ENCODE measurements at regions not wholly inside any gene's neighbourhood (a gene's known extent, or its start where the extent isn't known, plus 50 kb on each side); places are given as distances from the start of the nearest gene placed in this dataset.

GRCh38 chr11:11056749-11057471, 199.1 kb upstream of the ZBED5 start:
- Histone ChIP-seq H3K4me1 (ENCODE audit: control insufficient read depth in 5 of 5, insufficient read depth in 5 of 5, low read length in 5 of 5) (no peaks in the 10 kb centered on the region), H3K36me3 (ENCODE audit: control insufficient read depth in 4 of 4, insufficient read depth in 4 of 4, low read length in 4 of 4) (no peaks in the 10 kb centered on the region), H3K9ac (ENCODE audit: insufficient read depth in 1 of 2, low read length in 2 of 2) (no peak overlapping the region), H3K4me3 (no peak overlapping the region), H3K9me3 (ENCODE audit: control insufficient read depth in 4 of 4, insufficient read depth in 3 of 4, low read length in 3 of 4) (peaks cover 0 to 10% (median 6%) of the 10 kb centered on the region in 4 donors), H3K27ac (ENCODE audit: low read depth in 1 of 2, low read length in 1 of 2) (no peak overlapping the region), H3K27me3 (ENCODE audit: control insufficient read depth in 3 of 3, insufficient read depth in 3 of 3, low read length in 2 of 3) (no peaks in the 10 kb centered on the region)
- ATAC-seq (ENCODE audit: insufficient read depth, low FRiP score) (no peak), DNase-seq (no peak)
- WGBS, 2 donors, result 89 to 97% methylated on average over 2 of the region's 2 CpGs
- no peak for TF ChIP-seq CTCF (IDR thresholded peaks at IDR 0.05; ENCODE audit: control extremely low read depth, extremely low read depth)

GRCh38 chr11:11056316-11056715, 198.5 kb upstream of the ZBED5 start:
- H3K9ac ChIP-seq (ENCODE audit: insufficient read depth in 1 of 2, low read length in 2 of 2), result no peak overlapping the region
- 69 to 78% methylated on average over 1 of the region's 1 CpG for WGBS, 2 donors
- H3K4me3 ChIP-seq, result no peak overlapping the region
- DNase-seq, result no peak
- H3K27ac ChIP-seq (ENCODE audit: low read depth in 1 of 2, low read length in 1 of 2), result no peak overlapping the region
- TF ChIP-seq CTCF (IDR thresholded peaks at IDR 0.05; ENCODE audit: control extremely low read depth, extremely low read depth), result no peak
- H3K4me1 ChIP-seq (ENCODE audit: control insufficient read depth in 5 of 5, insufficient read depth in 5 of 5, low read length in 5 of 5), result no peaks in the 10 kb centered on the region
- no peaks in the 10 kb centered on the region for H3K27me3 ChIP-seq (ENCODE audit: control insufficient read depth in 3 of 3, insufficient read depth in 3 of 3, low read length in 2 of 3)
- peaks cover 0 to 10% (median 6%) of the 10 kb centered on the region in 4 donors for H3K9me3 ChIP-seq (ENCODE audit: control insufficient read depth in 4 of 4, insufficient read depth in 3 of 4, low read length in 3 of 4)
- no peaks in the 10 kb centered on the region for H3K36me3 ChIP-seq (ENCODE audit: control insufficient read depth in 4 of 4, insufficient read depth in 4 of 4, low read length in 4 of 4)
- ATAC-seq (ENCODE audit: insufficient read depth, low FRiP score), result no peak

GRCh38 chr11:11047851-11048610, 190.2 kb upstream of the ZBED5 start:
- ATAC-seq (ENCODE audit: insufficient read depth, low FRiP score), result no peak
- 68 to 71% methylated on average over 2 of the region's 2 CpGs for WGBS, 2 donors
- no peak for TF ChIP-seq CTCF (IDR thresholded peaks at IDR 0.05; ENCODE audit: control extremely low read depth, extremely low read depth)
- Histone ChIP-seq H3K27ac (ENCODE audit: low read depth in 1 of 2, low read length in 1 of 2) (no peak overlapping the region), H3K27me3 (ENCODE audit: control insufficient read depth in 3 of 3, insufficient read depth in 3 of 3, low read length in 2 of 3) (no peaks in the 10 kb centered on the region), H3K4me3 (no peak overlapping the region), H3K4me1 (ENCODE audit: control insufficient read depth in 5 of 5, insufficient read depth in 5 of 5, low read length in 5 of 5) (peaks cover 0 to 5% (median 0%) of the 10 kb centered on the region in 5 donors), H3K9me3 (ENCODE audit: control insufficient read depth in 4 of 4, insufficient read depth in 3 of 4, low read length in 3 of 4) (no peaks in the 10 kb centered on the region), H3K36me3 (ENCODE audit: control insufficient read depth in 4 of 4, insufficient read depth in 4 of 4, low read length in 4 of 4) (no peaks in the 10 kb centered on the region), H3K9ac (ENCODE audit: insufficient read depth in 1 of 2, low read length in 2 of 2) (no peak overlapping the region)
- no peak for DNase-seq

Measured in lung (tissue), 11 donors.